ENCODE measurements at regions not wholly inside any gene's neighbourhood (a gene's known extent, or its start where the extent isn't known, plus 50 kb on each side); places are given as distances from the start of the nearest gene placed in this dataset.

- POLR2A ChIA-PET = no interaction called here
- H3K36me3 Mint-ChIP-seq (ENCODE audit: low read depth) = no peaks in the 10 kb centered on the region
- no peak for ATAC-seq
- no peak overlapping the region for H3K27ac Mint-ChIP-seq
- CTCF ChIA-PET = no interaction called here
- intact Hi-C loops (cut with micrococcal nuclease) = no loop called here
- H3K9me3 Mint-ChIP-seq = no peaks in the 10 kb centered on the region
- no peaks in the 10 kb centered on the region for H3K4me1 Mint-ChIP-seq (ENCODE audit: low read depth)
- no peak for TF ChIP-seq CTCF (IDR thresholded peaks at IDR 0.05)
- DNase-seq = no peak
- H3K4me3 Mint-ChIP-seq = no peak overlapping the region
- peaks cover 8% of the 10 kb centered on the region for H3K27me3 Mint-ChIP-seq
These were observed 130.0 kb downstream of the SCP2D1 start for GRCh38 chr20:18943542-18943941.

GRCh38 chr20:18956890-18957289 lies 143.3 kb downstream of the SCP2D1 start:
- Mint-ChIP-seq H3K9me3 (peaks cover 5% of the 10 kb centered on the region), H3K4me1 (ENCODE audit: low read depth) (no peaks in the 10 kb centered on the region), H3K4me3 (no peak overlapping the region), H3K27me3 (peaks cover 1% of the 10 kb centered on the region), H3K27ac (no peak overlapping the region), H3K36me3 (ENCODE audit: low read depth) (no peaks in the 10 kb centered on the region)
- ChIA-PET POLR2A (interaction anchor here (0.7 kb wide), 1 partner anchor 568 kb away, joined by 3 read pairs; no protein-coding TSS in a partner anchor), CTCF (no interaction called here)
- DNase-seq = no peak
- no peak for ATAC-seq
- no peak for TF ChIP-seq CTCF (IDR thresholded peaks at IDR 0.05)
- intact Hi-C loops (cut with micrococcal nuclease) = no loop called here

- H3K4me3 Mint-ChIP-seq = no peak overlapping the region
- ATAC-seq = no peak
- ChIA-PET POLR2A (interaction anchor here (0.7 kb wide), 1 partner anchor 569 kb away, joined by 3 read pairs; no protein-coding TSS in a partner anchor), CTCF (no interaction called here)
- no peak overlapping the region for H3K27ac Mint-ChIP-seq
- peaks cover 5% of the 10 kb centered on the region for H3K9me3 Mint-ChIP-seq
- intact Hi-C loops (cut with micrococcal nuclease) = no loop called here
- no peaks in the 10 kb centered on the region for H3K36me3 Mint-ChIP-seq (ENCODE audit: low read depth)
- TF ChIP-seq CTCF (IDR thresholded peaks at IDR 0.05) = no peak
- DNase-seq = no peak
- peaks cover 1% of the 10 kb centered on the region for H3K27me3 Mint-ChIP-seq
- H3K4me1 Mint-ChIP-seq (ENCODE audit: low read depth) = no peaks in the 10 kb centered on the region
These were observed 143.7 kb downstream of the SCP2D1 start for GRCh38 chr20:18957328-18957727.

GRCh38 chr20:18971121-18971520 lies 157.5 kb downstream of the SCP2D1 start:
- intact Hi-C loops (cut with micrococcal nuclease) = no loop called here
- DNase-seq (no peak), ATAC-seq (no peak)
- no peak overlapping the region for H3K4me3 Mint-ChIP-seq
- H3K4me1 Mint-ChIP-seq (ENCODE audit: low read depth) = no peaks in the 10 kb centered on the region
- no peak for TF ChIP-seq CTCF (IDR thresholded peaks at IDR 0.05)
- no peaks in the 10 kb centered on the region for H3K36me3 Mint-ChIP-seq (ENCODE audit: low read depth)
- ChIA-PET CTCF (no interaction called here), POLR2A (no interaction called here)
- peaks cover 3% of the 10 kb centered on the region for H3K27me3 Mint-ChIP-seq
- H3K27ac Mint-ChIP-seq = no peak overlapping the region
- no peaks in the 10 kb centered on the region for H3K9me3 Mint-ChIP-seq

- H3K36me3 Mint-ChIP-seq (ENCODE audit: low read depth) = no peaks in the 10 kb centered on the region
- intact Hi-C loops (cut with micrococcal nuclease) = no loop called here
- no peak for ATAC-seq
- CTCF ChIA-PET = no interaction called here
- H3K9me3 Mint-ChIP-seq = no peaks in the 10 kb centered on the region
- POLR2A ChIA-PET = no interaction called here
- no peak for TF ChIP-seq CTCF (IDR thresholded peaks at IDR 0.05)
- DNase-seq = no peak
- no peak overlapping the region for H3K27ac Mint-ChIP-seq
- no peaks in the 10 kb centered on the region for H3K27me3 Mint-ChIP-seq
- H3K4me3 Mint-ChIP-seq = no peak overlapping the region
- no peaks in the 10 kb centered on the region for H3K4me1 Mint-ChIP-seq (ENCODE audit: low read depth)
These were observed 158.0 kb downstream of the SCP2D1 start for GRCh38 chr20:18971574-18971973.
